Breast epithelium (tissue), 3 donors: ENCODE measurements at regions not wholly inside any gene's neighbourhood (a gene's known extent, or its start where the extent isn't known, plus 50 kb on each side); places are given as distances from the start of the nearest gene placed in this dataset.

Experiments used
- CTCF ChIP-seq, 3 donors: fragments of 450-650 bp; IDR thresholded peaks; one replicate each; pipeline ENCODE4 v1.5.1; 2016 to 2017; ENCODE audit warnings: antibody characterized with exemption in 3 of 3, mild to moderate bottlenecking in 3 of 3, moderate library complexity in 3 of 3
- POLR2A ChIP-seq: fragments of 450-650 bp; IDR thresholded peaks from one replicate; pipeline ENCODE4 v1.6.1; 2016; ENCODE audit warnings: antibody characterized with exemption, mild to moderate bottlenecking, moderate library complexity
- POLR2AphosphoS5 ChIP-seq, 3 donors: sonication (generic); formaldehyde crosslinking; IDR thresholded peaks; one replicate each; pipeline ENCODE4 v1.6.1; 2017; ENCODE audit warnings: antibody characterized with exemption in 3 of 3

GRCh38 chr7:46652317-46652716, 731.2 kb upstream of the IGFBP3 start:
- TF ChIP-seq POLR2A (no peak), CTCF (IDR thresholded peaks at IDR 0.05) (no peak), POLR2AphosphoS5 (IDR thresholded peaks at IDR 0.05) (no peak)
